Head of caudate nucleus (tissue), 42 donors: ENCODE measurements at regions not wholly inside any gene's neighbourhood (a gene's known extent, or its start where the extent isn't known, plus 50 kb on each side); places are given as distances from the start of the nearest gene placed in this dataset.
"Not testable (repeated sequence)": the region's sequence is repeated elsewhere in the genome, so short reads cannot be mapped to it uniquely, and the experiment has no call there.

ENCODE experiments used
- DNase-seq, 42 donors: peaks; one replicate each; pipeline versions ENCODE4 v3.0.0 to v3.0.0-alpha.2; 2020 to 2021; ENCODE audit warnings: mixed read lengths in 7 of 42
- intact Hi-C: fragments of 100-400 bp; cut with DNase I; formaldehyde crosslinking; loops from one replicate; pipeline ENCODE4 v1.15.0; 2022

DNA sequence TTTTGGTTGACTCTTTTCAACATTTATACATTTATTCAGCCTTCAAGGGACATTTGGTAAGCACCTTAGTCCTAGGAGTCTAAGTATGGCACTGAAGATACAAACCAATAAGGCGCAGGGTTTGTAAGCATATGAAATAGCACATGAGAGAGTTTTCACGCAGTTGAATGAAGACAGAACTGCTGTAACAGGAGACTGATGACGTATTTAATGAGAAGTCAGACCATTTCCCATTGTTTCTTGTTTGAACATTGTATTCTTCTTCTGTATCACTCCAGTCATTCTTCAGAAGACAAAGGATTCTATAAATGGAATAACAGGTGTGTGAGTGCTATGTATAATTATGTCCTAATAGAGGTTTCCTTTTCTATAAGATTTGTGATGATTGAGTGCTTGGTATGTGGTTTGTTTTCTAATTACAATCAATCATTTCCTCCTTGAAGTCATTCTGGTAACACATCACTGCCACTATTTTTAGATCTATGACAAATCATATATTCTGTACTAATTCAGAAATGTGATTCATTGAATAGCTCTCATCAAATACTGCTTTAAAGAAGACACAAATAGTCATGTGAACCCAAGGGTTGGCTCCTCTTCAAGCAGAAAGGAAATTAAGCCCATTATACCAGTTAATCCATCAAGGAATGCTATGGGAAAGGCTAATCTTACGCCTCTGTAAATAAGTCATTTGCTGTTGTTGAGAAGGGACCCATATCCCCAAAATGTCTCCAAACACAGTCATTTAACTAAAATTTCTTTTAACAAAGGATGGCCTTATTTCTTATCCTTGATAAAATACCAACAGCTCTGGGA is 222.8 kb upstream of the NBEA start:
- intact Hi-C loops: no loop called here
- no peak for DNase-seq

GRCh38 chr13:34720618-34721017 is 221.5 kb upstream of the NBEA start:
- no peak for DNase-seq
- intact Hi-C loops: no loop called here

DNA sequence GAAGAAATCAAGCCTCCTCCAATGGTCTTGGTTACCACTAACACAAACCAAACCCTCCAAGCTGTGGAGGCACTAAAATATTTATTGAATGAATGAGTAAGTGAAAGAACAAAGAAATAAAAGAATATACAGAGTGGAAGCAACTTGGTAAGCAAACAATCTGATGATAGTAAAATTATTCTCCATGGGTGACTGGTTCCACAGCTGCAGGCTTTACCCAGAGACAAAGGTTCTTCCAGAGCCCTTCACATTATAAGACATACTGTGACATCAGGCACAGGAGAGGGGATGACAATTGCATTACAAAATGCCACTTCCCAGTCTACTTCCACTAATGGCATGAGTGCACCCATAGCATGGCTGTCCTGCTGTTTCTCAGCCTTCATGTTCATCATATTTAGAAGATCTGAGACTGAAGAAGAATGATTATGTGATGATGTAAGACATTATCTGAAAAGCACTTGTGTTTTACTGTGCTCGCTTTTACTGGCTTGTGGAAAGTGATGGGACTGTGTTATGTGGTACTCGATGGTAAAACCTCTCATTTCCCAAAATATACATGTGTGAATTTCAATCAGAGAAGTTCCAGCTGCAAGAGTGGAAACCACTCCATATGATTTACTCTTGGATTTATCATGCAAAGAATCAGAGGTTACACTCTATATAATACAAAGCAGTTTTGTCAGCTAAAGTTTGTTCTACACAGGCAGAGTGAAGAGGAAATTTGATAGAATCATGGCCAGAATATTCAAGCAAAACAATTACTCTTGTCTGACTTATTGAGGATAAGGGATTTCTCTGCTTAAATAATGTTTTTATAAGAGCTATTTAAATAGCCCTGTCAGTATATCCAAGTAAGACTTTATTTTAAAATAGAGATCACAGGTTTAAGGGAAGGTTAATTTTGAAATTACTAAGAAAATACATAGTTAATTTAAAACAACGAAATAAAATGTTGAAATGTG is 220.2 kb upstream of the NBEA start:
- intact Hi-C loops: no loop called here
- DNase-seq: no peak

GRCh38 chr13:34722922-34723321 is 219.1 kb upstream of the NBEA start:
- intact Hi-C loops: no loop called here
- DNase-seq: no peak

GRCh38 chr13:34730961-34731360 is 211.1 kb upstream of the NBEA start:
- DNase-seq: no peak
- intact Hi-C loops: no loop called here

DNA sequence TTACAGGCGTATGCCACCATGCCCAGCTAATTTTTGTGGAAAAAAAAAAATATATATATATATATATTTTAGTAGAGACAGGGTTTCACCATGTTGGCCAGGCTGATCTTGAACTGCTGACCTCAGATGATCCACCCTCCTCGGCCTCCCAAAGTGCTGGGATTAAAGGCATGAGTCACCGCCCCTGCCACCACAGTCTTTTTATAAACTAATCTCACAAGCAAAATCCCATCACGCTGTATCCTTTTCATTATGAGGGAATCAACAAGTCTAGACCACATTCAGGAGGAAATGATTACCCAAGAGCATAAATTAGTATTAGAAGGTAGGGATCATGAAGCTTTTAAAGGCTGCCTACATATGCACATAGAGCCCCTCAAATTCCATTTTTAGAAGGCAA is 210.6 kb upstream of the NBEA start:
- no peak for DNase-seq
- intact Hi-C loops: no loop called here

DNA sequence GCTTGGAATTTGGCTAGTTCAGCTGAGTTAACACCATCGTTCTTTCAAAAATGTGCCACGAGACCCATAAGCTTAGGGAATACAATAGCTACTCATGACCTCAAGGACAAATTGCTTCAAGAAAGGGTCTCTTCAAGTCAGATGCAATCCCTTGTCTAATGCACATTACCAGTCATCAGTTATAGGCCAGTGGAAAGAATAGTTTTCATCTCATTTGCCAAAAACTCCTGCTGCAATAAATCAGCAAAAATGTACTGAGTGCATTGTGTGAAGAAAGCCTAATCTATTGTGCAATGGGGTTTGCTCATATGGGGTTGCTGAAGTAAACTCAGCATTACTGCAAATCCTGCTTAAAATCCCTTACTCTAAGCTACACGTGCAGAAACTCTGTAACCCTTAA is 208.3 kb upstream of the NBEA start:
- no peak for DNase-seq
- intact Hi-C loops: no loop called here

- intact Hi-C loops: no loop called here
Measured at GRCh38 chr13:34734932-34735331, 207.1 kb upstream of the NBEA start.

DNA sequence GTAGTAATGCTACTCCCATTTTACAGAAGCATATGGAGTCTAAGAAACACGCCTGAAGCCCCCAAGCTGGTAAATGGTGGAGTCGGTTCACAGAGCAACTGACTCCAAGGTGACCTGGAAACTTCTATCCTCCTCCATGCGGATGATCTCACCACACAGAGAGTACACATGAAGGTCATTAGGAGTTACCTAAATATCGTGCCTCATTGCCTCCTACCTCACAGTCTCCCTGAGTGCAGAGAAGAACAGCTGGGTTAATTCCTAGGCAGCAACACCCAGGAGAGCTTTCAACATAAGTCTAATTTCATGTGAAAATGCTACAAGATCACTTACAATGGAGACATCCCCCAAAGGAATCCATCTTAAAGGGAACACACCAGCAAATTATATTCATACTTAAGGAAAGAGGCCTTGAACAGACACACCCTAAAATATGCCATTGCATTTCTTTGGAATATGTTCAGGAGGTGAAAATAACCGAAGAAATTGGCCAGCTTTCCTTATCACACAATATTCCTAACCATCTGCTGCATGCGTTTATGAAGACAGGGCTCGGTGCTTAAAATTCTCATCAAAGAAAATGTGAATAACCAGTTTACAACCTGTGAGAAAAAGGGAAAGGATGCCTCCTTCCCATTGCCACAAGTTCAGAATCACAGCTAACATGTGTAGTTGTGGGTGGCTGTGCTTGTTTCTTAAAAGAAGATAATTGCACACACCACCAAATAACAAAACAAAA is 203.6 kb upstream of the NBEA start:
- DNase-seq: no peak
- intact Hi-C loops: no loop called here

More at GRCh38 chr13:34734932-34735331, 207.1 kb upstream of the NBEA start:
- no peak for DNase-seq

- intact Hi-C loops: not testable (repeated sequence)
Measured at GRCh38 chr13:34747056-34747455, 195.0 kb upstream of the NBEA start.

GRCh38 chr13:34747507-34747906 is 194.6 kb upstream of the NBEA start:
- DNase-seq: no peak
- intact Hi-C loops: no loop called here

More at GRCh38 chr13:34747056-34747455, 195.0 kb upstream of the NBEA start:
- not testable (repeated sequence) for DNase-seq

DNA sequence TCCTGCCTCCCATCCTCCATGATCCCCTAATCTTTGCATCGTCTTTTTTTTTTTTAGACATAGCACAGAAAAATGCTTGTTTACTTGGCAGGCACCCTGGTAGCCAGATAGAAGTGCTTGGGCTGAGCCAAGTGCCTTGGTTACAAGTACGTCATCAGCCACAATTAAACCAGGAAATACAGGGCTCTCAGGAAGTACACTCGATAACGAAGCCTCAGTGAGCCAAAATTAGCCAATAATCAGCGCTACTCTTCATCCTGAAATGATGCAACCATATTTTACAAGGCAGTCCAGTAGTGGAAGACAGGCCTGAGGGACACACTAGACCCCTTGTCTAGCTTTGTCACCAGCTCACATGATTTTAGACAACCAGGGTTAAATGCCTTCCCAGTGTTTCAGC is 194.0 kb upstream of the NBEA start:
- peak in 7 of 42 donors; percentile 6 to 48 (median 13) for DNase-seq
- intact Hi-C loops: no loop called here

GRCh38 chr13:34748596-34748995 is 193.5 kb upstream of the NBEA start:
- intact Hi-C loops: no loop called here
- DNase-seq: no peak

DNA sequence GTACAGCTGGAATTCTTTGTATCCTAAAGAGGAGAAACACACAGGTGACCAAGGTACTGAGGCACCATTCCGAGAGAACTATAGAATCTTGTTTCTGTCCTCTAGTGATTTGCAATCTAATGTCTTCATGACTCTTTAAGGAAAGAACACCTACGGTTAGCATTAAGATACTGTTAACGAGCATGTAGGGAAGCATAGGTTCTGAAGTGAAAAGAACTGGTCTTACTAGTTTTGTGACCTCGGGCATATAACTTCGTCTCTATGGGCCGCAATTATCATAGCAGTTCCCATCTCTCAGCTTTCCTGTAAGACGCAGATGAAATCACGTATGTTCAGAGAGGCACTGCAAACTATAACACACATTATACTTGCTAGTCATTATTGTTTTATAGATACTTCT is 193.0 kb upstream of the NBEA start:
- intact Hi-C loops: no loop called here
- no peak for DNase-seq

- peak; percentile 6 to 83 (median 44) for DNase-seq
- intact Hi-C loops: no loop called here
Measured at GRCh38 chr13:34750078-34750931, 191.8 kb upstream of the NBEA start.

- no peak for DNase-seq
- intact Hi-C loops: no loop called here
Measured at GRCh38 chr13:34751044-34751443, 191.0 kb upstream of the NBEA start.

- no peak for DNase-seq
- intact Hi-C loops: no loop called here
Measured at GRCh38 chr13:34751492-34751891, 190.6 kb upstream of the NBEA start.

- intact Hi-C loops: no loop called here
- no peak for DNase-seq
Measured at GRCh38 chr13:34752283-34752960, 189.6 kb upstream of the NBEA start.
